PC-3 (cell line): ENCODE measurements at regions not wholly inside any gene's neighbourhood (a gene's known extent, or its start where the extent isn't known, plus 50 kb on each side); places are given as distances from the start of the nearest gene placed in this dataset.

Experiments
- EZH2 ChIP-seq: fragments of 300-600 bp; sonication (generic); IDR thresholded peaks from one replicate; pipeline ENCODE4 v1.6.1; 2017; ENCODE audit warnings: antibody characterized with exemption, mild to moderate bottlenecking, low read length; ENCODE audit not compliant: unreplicated experiment
- TF ChIP-seq, protein P1 (sequence below): fragments of 300-600 bp; sonication (generic); conservative IDR thresholded peaks from 2 replicates; pipeline ENCODE4 v1.5.1; 2017; ENCODE audit warnings: antibody characterized with exemption, low read depth, mild to moderate bottlenecking, low read length

GRCh38 chr15:26232691-26233090 is 369.6 kb upstream of the ATP10A start:
- TF ChIP-seq, protein P1, sequence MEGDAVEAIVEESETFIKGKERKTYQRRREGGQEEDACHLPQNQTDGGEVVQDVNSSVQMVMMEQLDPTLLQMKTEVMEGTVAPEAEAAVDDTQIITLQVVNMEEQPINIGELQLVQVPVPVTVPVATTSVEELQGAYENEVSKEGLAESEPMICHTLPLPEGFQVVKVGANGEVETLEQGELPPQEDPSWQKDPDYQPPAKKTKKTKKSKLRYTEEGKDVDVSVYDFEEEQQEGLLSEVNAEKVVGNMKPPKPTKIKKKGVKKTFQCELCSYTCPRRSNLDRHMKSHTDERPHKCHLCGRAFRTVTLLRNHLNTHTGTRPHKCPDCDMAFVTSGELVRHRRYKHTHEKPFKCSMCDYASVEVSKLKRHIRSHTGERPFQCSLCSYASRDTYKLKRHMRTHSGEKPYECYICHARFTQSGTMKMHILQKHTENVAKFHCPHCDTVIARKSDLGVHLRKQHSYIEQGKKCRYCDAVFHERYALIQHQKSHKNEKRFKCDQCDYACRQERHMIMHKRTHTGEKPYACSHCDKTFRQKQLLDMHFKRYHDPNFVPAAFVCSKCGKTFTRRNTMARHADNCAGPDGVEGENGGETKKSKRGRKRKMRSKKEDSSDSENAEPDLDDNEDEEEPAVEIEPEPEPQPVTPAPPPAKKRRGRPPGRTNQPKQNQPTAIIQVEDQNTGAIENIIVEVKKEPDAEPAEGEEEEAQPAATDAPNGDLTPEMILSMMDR = no peak
- TF ChIP-seq EZH2 = no peak
